ENCODE measurements at regions not wholly inside any gene's neighbourhood (a gene's known extent, or its start where the extent isn't known, plus 50 kb on each side); places are given as distances from the start of the nearest gene placed in this dataset.

- no peak for DNase-seq (ENCODE audit: low read depth, low spot score)
- TF ChIP-seq SUZ12 (IDR thresholded peaks at IDR 0.05; ENCODE audit: extremely low read depth, insufficient read depth, insufficient read length) (no peak), ZNF274 (IDR thresholded peaks at IDR 0.05; ENCODE audit: low read depth, low read length) (no peak), YY1 (IDR thresholded peaks at IDR 0.05; ENCODE audit: insufficient read depth, insufficient read length) (no peak)
- Histone ChIP-seq H3K36me3 (ENCODE audit: insufficient read depth, insufficient read length, low read length) (no peaks in the 10 kb centered on the region), H3K4me1 (ENCODE audit: insufficient read depth, insufficient read length) (no peaks in the 10 kb centered on the region), H3K27me3 (ENCODE audit: insufficient read depth, insufficient read length) (no peaks in the 10 kb centered on the region), H3K9ac (ENCODE audit: insufficient read length, low read depth) (no peak overlapping the region), H3K4me3 (ENCODE audit: insufficient read length, low read depth) (no peak overlapping the region), H3K9me3 (ENCODE audit: insufficient read depth, low read length) (no peaks in the 10 kb centered on the region)
Measured at GRCh38 chr7:35581605-35582210, 113.2 kb downstream of the HERPUD2 start.

- Histone ChIP-seq H3K9me3 (ENCODE audit: insufficient read depth, low read length) (no peaks in the 10 kb centered on the region), H3K36me3 (ENCODE audit: insufficient read depth, insufficient read length, low read length) (no peaks in the 10 kb centered on the region), H3K4me3 (ENCODE audit: insufficient read length, low read depth) (no peak overlapping the region), H3K27me3 (ENCODE audit: insufficient read depth, insufficient read length) (no peaks in the 10 kb centered on the region), H3K4me1 (ENCODE audit: insufficient read depth, insufficient read length) (no peaks in the 10 kb centered on the region), H3K9ac (ENCODE audit: insufficient read length, low read depth) (no peak overlapping the region)
- DNase-seq (ENCODE audit: low read depth, low spot score): no peak
- TF ChIP-seq SUZ12 (IDR thresholded peaks at IDR 0.05; ENCODE audit: extremely low read depth, insufficient read depth, insufficient read length) (no peak), YY1 (IDR thresholded peaks at IDR 0.05; ENCODE audit: insufficient read depth, insufficient read length) (no peak), ZNF274 (IDR thresholded peaks at IDR 0.05; ENCODE audit: low read depth, low read length) (no peak)
Measured at GRCh38 chr7:35576031-35576573, 118.8 kb downstream of the HERPUD2 start.

- Histone ChIP-seq H3K4me3 (ENCODE audit: insufficient read length, low read depth) (no peak overlapping the region), H3K4me1 (ENCODE audit: insufficient read depth, insufficient read length) (no peaks in the 10 kb centered on the region), H3K9ac (ENCODE audit: insufficient read length, low read depth) (no peak overlapping the region), H3K27me3 (ENCODE audit: insufficient read depth, insufficient read length) (no peaks in the 10 kb centered on the region), H3K9me3 (ENCODE audit: insufficient read depth, low read length) (no peaks in the 10 kb centered on the region), H3K36me3 (ENCODE audit: insufficient read depth, insufficient read length, low read length) (no peaks in the 10 kb centered on the region)
- TF ChIP-seq SUZ12 (IDR thresholded peaks at IDR 0.05; ENCODE audit: extremely low read depth, insufficient read depth, insufficient read length) (no peak), ZNF274 (IDR thresholded peaks at IDR 0.05; ENCODE audit: low read depth, low read length) (no peak), YY1 (IDR thresholded peaks at IDR 0.05; ENCODE audit: insufficient read depth, insufficient read length) (no peak)
- no peak for DNase-seq (ENCODE audit: low read depth, low spot score)
Measured at GRCh38 chr7:35571611-35572240, 123.2 kb downstream of the HERPUD2 start.

- Histone ChIP-seq H3K9ac (ENCODE audit: insufficient read length, low read depth) (no peak overlapping the region), H3K4me1 (ENCODE audit: insufficient read depth, insufficient read length) (no peaks in the 10 kb centered on the region), H3K36me3 (ENCODE audit: insufficient read depth, insufficient read length, low read length) (no peaks in the 10 kb centered on the region), H3K27me3 (ENCODE audit: insufficient read depth, insufficient read length) (no peaks in the 10 kb centered on the region), H3K9me3 (ENCODE audit: insufficient read depth, low read length) (no peaks in the 10 kb centered on the region), H3K4me3 (ENCODE audit: insufficient read length, low read depth) (no peak overlapping the region)
- DNase-seq (ENCODE audit: low read depth, low spot score): no peak
- TF ChIP-seq ZNF274 (IDR thresholded peaks at IDR 0.05; ENCODE audit: low read depth, low read length) (no peak), SUZ12 (IDR thresholded peaks at IDR 0.05; ENCODE audit: extremely low read depth, insufficient read depth, insufficient read length) (no peak), YY1 (IDR thresholded peaks at IDR 0.05; ENCODE audit: insufficient read depth, insufficient read length) (no peak)
Measured at GRCh38 chr7:35570937-35571336, 124.0 kb downstream of the HERPUD2 start.

GRCh38 chr7:35565927-35566326, 129.0 kb downstream of the HERPUD2 start:
- Histone ChIP-seq H3K36me3 (ENCODE audit: insufficient read depth, insufficient read length, low read length) (no peaks in the 10 kb centered on the region), H3K4me1 (ENCODE audit: insufficient read depth, insufficient read length) (no peaks in the 10 kb centered on the region), H3K4me3 (ENCODE audit: insufficient read length, low read depth) (no peak overlapping the region), H3K9me3 (ENCODE audit: insufficient read depth, low read length) (no peaks in the 10 kb centered on the region), H3K27me3 (ENCODE audit: insufficient read depth, insufficient read length) (no peaks in the 10 kb centered on the region), H3K9ac (ENCODE audit: insufficient read length, low read depth) (no peak overlapping the region)
- DNase-seq (ENCODE audit: low read depth, low spot score): no peak
- no peak for TF ChIP-seq ZNF274 (IDR thresholded peaks at IDR 0.05; ENCODE audit: low read depth, low read length)
- TF ChIP-seq YY1 (IDR thresholded peaks at IDR 0.05; ENCODE audit: insufficient read depth, insufficient read length): no peak
- no peak for TF ChIP-seq SUZ12 (IDR thresholded peaks at IDR 0.05; ENCODE audit: extremely low read depth, insufficient read depth, insufficient read length)

GRCh38 chr7:35558841-35559240, 136.1 kb downstream of the HERPUD2 start:
- no peak overlapping the region for H3K4me3 ChIP-seq (ENCODE audit: insufficient read length, low read depth)
- H3K9me3 ChIP-seq (ENCODE audit: insufficient read depth, low read length): no peaks in the 10 kb centered on the region
- no peak for TF ChIP-seq YY1 (IDR thresholded peaks at IDR 0.05; ENCODE audit: insufficient read depth, insufficient read length)
- TF ChIP-seq ZNF274 (IDR thresholded peaks at IDR 0.05; ENCODE audit: low read depth, low read length): no peak
- TF ChIP-seq SUZ12 (IDR thresholded peaks at IDR 0.05; ENCODE audit: extremely low read depth, insufficient read depth, insufficient read length): no peak
- no peak overlapping the region for H3K9ac ChIP-seq (ENCODE audit: insufficient read length, low read depth)
- no peaks in the 10 kb centered on the region for H3K36me3 ChIP-seq (ENCODE audit: insufficient read depth, insufficient read length, low read length)
- no peaks in the 10 kb centered on the region for H3K4me1 ChIP-seq (ENCODE audit: insufficient read depth, insufficient read length)
- no peak for DNase-seq (ENCODE audit: low read depth, low spot score)
- H3K27me3 ChIP-seq (ENCODE audit: insufficient read depth, insufficient read length): no peaks in the 10 kb centered on the region

Data from NT2/D1 (cell line).